GM19324 (cell line): ENCODE measurements at regions not wholly inside any gene's neighbourhood (a gene's known extent, or its start where the extent isn't known, plus 50 kb on each side); places are given as distances from the start of the nearest gene placed in this dataset.
"Not testable (repeated sequence)": the region's sequence is repeated elsewhere in the genome, so short reads cannot be mapped to it uniquely, and the experiment has no call there.

Source experiments
- ATAC-seq: cut with Tn5 transposase; IDR thresholded peaks from one replicate; pipeline ENCODE4 v1.9.1; 2021; ENCODE audit warnings: mild to moderate bottlenecking, moderate library complexity; ENCODE audit not compliant: unreplicated experiment, low FRiP score

DNA sequence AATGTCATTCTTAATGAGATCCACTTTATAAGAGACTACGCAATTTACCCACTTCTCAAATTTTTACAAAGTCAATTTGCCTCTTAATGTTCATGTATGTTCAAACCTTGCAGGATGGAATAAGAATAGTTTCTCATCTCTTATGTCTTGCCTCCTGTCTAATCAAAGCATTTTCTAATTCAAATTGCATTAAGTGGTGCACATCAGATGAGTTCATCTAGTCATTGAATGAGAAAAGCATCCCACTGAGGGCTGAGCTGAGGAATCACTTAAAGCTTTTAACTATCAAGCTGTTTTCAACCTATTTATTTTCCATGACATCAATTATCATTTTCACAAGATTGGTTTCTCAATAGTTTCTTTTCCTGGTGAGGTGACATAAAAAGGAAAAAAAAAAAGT lies 1964.0 kb downstream of the PCDH7 start:
- no peak for ATAC-seq

DNA sequence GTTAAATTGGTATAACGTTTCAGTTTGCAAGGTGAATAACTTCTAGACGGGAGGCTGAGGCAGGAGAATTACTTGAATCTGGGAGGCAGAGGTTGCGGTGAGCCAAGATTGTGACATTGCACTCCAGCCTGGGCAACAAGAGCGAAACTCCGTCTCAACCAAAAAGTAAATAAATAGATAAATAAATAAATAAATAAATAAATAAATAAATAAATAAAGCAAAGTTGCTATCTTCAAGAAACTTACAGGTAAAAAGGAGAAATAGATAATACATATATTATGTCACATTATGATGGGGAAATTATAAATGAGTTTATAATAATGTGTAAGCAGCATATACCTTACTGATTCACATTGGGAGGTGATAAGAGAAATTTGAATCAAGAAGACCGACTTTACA lies 1966.0 kb downstream of the PCDH7 start:
- no peak for ATAC-seq

DNA sequence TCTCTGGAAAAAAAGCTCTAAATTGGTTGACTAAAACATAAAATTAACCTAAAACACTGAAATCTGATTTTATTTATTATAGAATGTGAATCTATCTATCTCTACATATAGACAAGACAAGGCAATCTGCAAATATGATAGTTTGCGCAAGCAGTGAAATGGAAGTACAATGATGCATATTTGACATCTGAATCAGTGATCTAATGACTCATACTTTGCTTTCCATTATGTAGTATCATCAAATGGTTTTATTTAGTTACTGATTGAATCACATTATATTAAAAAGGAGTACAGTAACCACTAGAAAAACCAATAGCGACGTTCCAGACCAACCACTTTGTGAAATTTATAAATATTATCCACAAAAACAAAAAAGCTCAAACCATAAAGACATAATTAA lies 1969.3 kb downstream of the PCDH7 start:
- no peak for ATAC-seq

- no peak for ATAC-seq
Measured at GRCh38 chr4:32697281-32697814, 1977.2 kb downstream of the PCDH7 start.

GRCh38 chr4:32700838-32701237 lies 1980.7 kb downstream of the PCDH7 start:
- ATAC-seq = no peak

GRCh38 chr4:32706893-32707292 lies 1986.7 kb downstream of the PCDH7 start:
- ATAC-seq = no peak

DNA sequence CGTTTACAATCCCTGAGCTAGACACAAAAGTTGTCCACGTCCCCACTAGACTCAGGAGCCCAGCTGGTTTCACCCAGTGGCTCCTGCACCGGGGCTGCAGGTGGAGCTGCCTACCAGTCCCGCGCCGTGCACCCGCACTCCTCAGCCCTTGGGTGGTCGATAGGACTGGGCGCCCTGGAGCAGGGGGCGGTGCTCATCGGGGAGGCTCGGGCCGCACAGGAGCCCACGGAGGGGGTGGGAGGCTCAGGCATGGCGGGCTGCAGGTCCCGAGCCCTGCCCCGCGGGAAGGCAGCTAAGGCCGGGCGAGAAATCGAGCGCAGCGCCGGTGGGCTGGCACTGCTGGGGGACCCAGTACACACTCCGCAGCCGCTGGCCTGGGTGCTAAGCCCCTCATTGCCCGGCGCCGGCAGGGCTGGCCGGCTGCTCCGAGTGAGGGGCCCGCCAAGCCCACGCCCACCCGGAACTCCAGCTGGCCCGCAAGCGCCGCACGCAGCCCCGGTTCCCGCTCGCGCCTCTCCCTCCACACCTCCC lies 1996.0 kb downstream of the PCDH7 start:
- ATAC-seq = not testable (repeated sequence)

- ATAC-seq = no peak
Measured at GRCh38 chr4:32735856-32736590, 2015.9 kb downstream of the PCDH7 start.

DNA sequence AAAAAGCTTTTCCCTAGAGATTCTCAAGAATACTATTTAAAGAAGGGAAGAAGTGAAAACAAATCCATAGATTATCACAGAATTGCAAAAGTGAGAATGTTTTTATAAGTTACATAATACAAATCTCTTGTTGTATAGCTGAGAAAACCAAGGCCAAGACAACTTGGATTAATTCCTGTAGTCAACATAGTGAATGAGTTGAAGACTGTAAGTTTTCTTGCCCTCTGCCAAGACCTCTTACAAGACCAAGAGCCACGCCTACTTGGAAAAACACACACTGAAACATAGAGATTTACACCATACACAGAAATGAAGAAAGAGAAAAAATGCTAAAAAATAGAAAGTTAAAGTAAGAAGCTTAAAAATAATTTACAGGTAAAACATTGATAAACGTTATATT lies 2024.0 kb downstream of the PCDH7 start:
- ATAC-seq = no peak

DNA sequence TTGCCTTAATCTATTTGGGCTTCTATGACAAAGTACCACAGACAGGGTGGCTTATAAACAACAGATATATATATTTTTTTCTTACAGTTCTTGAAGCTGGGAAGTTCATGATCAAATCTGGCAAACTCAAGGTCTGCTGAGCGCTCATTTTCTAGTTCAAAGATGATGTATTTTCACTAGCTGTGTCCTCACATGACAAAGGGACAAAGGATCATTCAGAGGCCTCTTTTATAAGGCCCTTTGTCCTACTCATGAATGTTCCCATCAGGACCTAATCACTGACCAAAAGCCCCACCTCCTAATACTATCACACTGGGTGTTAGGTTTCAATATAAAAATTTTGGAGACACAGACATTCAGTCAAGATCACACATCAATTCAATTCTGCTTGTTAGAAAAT lies 2025.2 kb downstream of the PCDH7 start:
- no peak for ATAC-seq

- ATAC-seq = no peak
Measured at GRCh38 chr4:32748061-32748460, 2027.9 kb downstream of the PCDH7 start.

GRCh38 chr4:32748498-32748897 lies 2028.3 kb downstream of the PCDH7 start:
- no peak for ATAC-seq

DNA sequence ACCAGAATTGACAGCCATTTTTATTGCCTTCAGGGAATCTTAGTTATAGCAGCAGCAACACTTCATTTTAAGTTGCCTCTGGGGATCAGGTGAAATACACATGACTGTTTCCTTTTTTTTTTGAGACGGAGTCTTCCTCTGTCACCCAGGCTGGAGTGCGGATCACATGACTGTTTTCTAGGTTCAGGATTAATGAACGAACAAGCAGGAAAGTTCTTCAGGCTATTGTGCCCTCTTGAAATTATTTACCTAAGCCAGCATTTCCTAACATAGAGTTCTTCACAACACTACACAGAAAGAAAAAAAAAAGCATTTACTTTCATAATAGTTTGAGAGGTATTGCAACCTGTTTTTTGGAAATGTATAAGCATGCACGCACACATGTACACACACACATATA lies 2032.8 kb downstream of the PCDH7 start:
- no peak for ATAC-seq

DNA sequence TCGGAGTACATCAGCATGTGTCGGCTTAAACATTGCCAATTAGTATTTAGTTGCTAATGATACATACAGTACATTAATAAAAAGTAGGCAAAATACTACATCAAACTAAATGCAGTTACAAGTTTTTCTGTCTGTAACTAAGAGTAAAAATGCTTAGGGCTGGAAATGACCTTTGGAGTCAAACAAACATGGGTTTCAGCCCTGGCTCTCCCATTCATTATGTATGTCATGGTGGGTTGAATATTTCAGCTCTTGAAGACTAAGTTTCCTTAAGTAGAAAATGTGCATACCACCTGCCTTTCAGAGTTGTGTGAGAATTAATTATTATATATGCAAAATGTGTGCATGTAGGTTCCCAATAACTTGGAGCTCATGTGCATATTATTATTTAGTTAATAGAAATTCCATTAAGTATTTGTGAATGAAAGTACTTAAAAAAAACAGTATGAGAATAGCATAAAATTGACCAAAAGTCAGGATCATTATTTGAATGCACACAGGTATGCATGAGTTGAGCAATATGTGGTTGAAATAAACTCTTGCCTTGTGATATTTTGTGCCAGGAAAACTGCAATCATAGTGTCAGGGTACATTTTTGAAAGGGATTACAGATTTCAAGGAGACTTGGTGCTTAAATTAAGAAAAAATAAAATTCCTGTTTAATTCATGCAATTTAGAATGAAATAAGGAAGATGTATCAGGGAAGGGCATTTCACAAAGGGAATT lies 2048.7 kb downstream of the PCDH7 start:
- no peak for ATAC-seq

- no peak for ATAC-seq
Measured at GRCh38 chr4:32771491-32771890, 2051.3 kb downstream of the PCDH7 start.

DNA sequence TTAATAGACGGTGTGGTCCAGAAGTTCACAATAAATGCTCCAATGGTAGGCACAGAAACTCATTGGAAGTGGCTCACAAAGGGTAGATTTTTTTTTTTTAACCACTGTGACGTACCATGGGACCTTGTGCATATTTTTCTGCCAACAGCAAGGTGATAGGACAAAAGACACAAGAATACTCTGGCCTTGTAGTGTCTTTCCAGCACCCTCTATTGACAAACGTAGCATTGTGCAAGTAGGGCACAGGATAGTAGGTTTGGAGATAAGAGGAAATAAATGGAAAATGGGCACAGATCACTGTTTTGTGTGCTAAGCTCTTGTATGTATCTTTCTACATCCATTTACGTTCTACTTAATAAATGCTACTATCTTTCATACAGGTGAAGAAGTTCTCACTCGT lies 2054.9 kb downstream of the PCDH7 start:
- no peak for ATAC-seq

DNA sequence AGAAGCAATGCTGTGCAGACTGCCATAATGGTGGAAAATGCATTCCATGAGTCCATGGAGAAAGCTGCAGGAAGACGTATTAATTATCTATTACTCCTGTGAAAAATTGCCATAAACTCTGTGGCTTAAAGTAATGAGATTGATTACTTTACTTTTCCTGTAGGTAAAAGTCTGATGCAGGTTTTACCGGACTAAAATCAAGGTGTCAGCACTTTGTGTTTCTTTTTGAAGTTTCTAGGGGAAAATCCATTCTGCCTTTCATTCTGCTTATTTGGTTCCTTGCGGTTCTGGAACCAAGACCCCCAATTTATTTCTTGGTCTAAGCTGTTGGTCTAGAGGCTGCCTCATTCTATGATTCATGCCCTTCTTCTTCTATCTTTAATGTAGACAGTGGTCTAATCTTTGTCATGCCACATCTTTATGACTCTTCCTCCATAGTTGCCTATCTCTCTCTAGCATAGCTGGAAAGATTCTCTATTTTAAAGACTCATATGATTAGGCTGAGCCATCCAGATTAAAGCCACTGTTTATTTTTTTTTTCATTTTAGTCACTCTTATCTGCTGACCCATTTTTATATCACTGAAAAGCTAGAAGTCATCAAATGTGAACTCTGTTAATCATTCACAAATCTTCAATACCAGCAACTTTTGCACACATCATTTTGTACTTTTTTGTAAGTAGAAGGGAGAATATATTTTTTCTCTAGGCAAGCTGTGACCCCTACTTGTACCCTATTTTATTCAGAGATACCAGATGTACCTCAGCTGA lies 2056.4 kb downstream of the PCDH7 start:
- ATAC-seq = no peak

DNA sequence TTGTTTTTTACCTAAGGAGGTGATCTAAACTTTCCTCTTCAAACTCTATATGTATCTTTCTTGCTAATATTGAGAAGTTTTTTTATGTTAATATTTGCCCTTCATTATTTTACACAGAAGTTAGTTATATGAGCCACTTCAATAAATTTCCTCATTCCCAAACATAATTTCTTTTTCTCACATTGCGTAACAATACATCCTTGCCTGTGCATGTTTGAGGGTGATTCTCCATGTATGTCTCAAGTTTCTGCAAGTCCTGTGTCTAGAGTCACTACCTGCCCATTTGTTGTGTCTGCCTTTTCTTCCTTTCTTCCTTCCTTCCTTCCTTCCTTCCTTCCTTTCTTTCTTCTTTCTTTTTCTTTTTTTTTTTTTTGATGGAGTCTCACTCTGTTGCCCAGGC lies 2057.9 kb downstream of the PCDH7 start:
- no peak for ATAC-seq

DNA sequence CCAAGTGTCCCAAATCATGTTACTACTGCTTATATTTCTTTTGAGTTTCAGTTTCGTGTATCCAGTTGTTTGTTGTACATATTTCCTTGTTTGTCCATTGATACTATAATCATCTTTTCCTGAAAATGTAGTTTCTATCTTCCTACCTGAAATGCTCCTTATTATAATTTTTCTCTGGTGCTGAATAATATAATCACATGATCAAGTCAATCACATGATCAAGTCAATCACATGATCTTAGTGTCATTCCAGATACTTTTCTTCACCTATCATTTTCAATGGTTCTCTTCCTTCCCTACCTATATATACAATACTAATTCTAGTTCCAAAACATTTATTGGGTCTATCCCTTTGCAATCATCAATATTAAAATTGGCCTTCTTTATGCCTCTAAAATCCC lies 2058.8 kb downstream of the PCDH7 start:
- no peak for ATAC-seq

GRCh38 chr4:32789026-32789608 lies 2068.9 kb downstream of the PCDH7 start:
- ATAC-seq = no peak

- no peak for ATAC-seq
Measured at GRCh38 chr4:32790803-32791202, 2070.6 kb downstream of the PCDH7 start.
